Left ventricle myocardium inferior (tissue), 1 donor: ENCODE measurements at regions not wholly inside any gene's neighbourhood (a gene's known extent, or its start where the extent isn't known, plus 50 kb on each side); places are given as distances from the start of the nearest gene placed in this dataset.

Source experiments
- DNase-seq: peaks from one replicate; pipeline ENCODE4 v3.0.0-alpha.2; 2020
- H3K27ac ChIP-seq: fragments of 200-600 bp; replicated peaks from 2 replicates; pipeline ENCODE4 v1.8.0; 2021
- H3K27me3 ChIP-seq: fragments of 200-600 bp; 2 replicates; pipeline ENCODE4 v1.8.0; 2021; ENCODE audit warnings: low read depth
- H3K36me3 ChIP-seq: fragments of 200-600 bp; 2 replicates; pipeline ENCODE4 v1.8.0; 2021
- H3K4me1 ChIP-seq: fragments of 200-600 bp; 2 replicates; pipeline ENCODE4 v1.8.0; 2021
- H3K4me3 ChIP-seq: fragments of 200-600 bp; 2 replicates; pipeline ENCODE4 v1.8.0; 2021; ENCODE audit warnings: mild to moderate bottlenecking, moderate library complexity
- H3K9me3 ChIP-seq: fragments of 200-600 bp; replicated peaks from 2 replicates; pipeline ENCODE4 v1.8.0; 2021
- CTCF ChIP-seq: fragments of 200-600 bp; IDR thresholded peaks from 2 replicates; pipeline ENCODE4 v1.8.0; 2021; ENCODE audit warnings: antibody characterized with exemption, mild to moderate bottlenecking, borderline replicate concordance
- intact Hi-C: fragments of 100-400 bp; cut with micrococcal nuclease; formaldehyde crosslinking; loops from one replicate; pipeline ENCODE4 v1.11.0; 2022
- donor health status: DM: no; HTN: yes; CAD: no; lungs with severe emphysema.

GRCh38 chr16:5354645-5355044 is 257.1 kb upstream of the EEF2KMT start:
- no peaks in the 10 kb centered on the region for H3K4me1 ChIP-seq
- no peak for TF ChIP-seq CTCF
- intact Hi-C loops: no loop called here

GRCh38 chr16:5349670-5350517 is 252.3 kb upstream of the EEF2KMT start:
- intact Hi-C loops: no loop called here
- H3K4me1 ChIP-seq: no peaks in the 10 kb centered on the region
- H3K27ac ChIP-seq: no peak overlapping the region
- no peaks in the 10 kb centered on the region for H3K36me3 ChIP-seq
- DNase-seq: no peak
- no peaks in the 10 kb centered on the region for H3K9me3 ChIP-seq
- H3K27me3 ChIP-seq: peaks cover 8% of the 10 kb centered on the region
- no peak for TF ChIP-seq CTCF
- H3K4me3 ChIP-seq: no peak overlapping the region

More at GRCh38 chr16:5354645-5355044, 257.1 kb upstream of the EEF2KMT start:
- no peak overlapping the region for H3K4me3 ChIP-seq
- H3K36me3 ChIP-seq: no peaks in the 10 kb centered on the region
- H3K27me3 ChIP-seq: no peaks in the 10 kb centered on the region
- H3K9me3 ChIP-seq: no peaks in the 10 kb centered on the region
- no peak for DNase-seq
- H3K27ac ChIP-seq: no peak overlapping the region

- DNase-seq: no peak
- H3K27me3 ChIP-seq: peaks cover 9% of the 10 kb centered on the region
- no peak overlapping the region for H3K27ac ChIP-seq
- no peaks in the 10 kb centered on the region for H3K9me3 ChIP-seq
- TF ChIP-seq CTCF: no peak
- H3K36me3 ChIP-seq: no peaks in the 10 kb centered on the region
- intact Hi-C loops: no loop called here
- H3K4me1 ChIP-seq: no peaks in the 10 kb centered on the region
- H3K4me3 ChIP-seq: no peak overlapping the region
These were observed 251.5 kb upstream of the EEF2KMT start for GRCh38 chr16:5349101-5349500.

GRCh38 chr16:5347561-5347960 is 250.0 kb upstream of the EEF2KMT start:
- Histone ChIP-seq H3K4me1 (no peaks in the 10 kb centered on the region), H3K36me3 (no peaks in the 10 kb centered on the region), H3K9me3 (no peaks in the 10 kb centered on the region), H3K4me3 (no peak overlapping the region), H3K27me3 (peaks cover 9% of the 10 kb centered on the region), H3K27ac (no peak overlapping the region)
- no peak for TF ChIP-seq CTCF
- intact Hi-C loops: no loop called here
- DNase-seq: no peak

- H3K27ac ChIP-seq: no peak overlapping the region
- TF ChIP-seq CTCF: no peak
- no peaks in the 10 kb centered on the region for H3K4me1 ChIP-seq
- no peaks in the 10 kb centered on the region for H3K36me3 ChIP-seq
- no peak overlapping the region for H3K4me3 ChIP-seq
- H3K9me3 ChIP-seq: no peaks in the 10 kb centered on the region
- intact Hi-C loops: no loop called here
- DNase-seq: no peak
- H3K27me3 ChIP-seq: peaks cover 4% of the 10 kb centered on the region
These were observed 239.3 kb upstream of the EEF2KMT start for GRCh38 chr16:5336941-5337340.
